Adipocyte (in vitro differentiated cells): ENCODE measurements at regions not wholly inside any gene's neighbourhood (a gene's known extent, or its start where the extent isn't known, plus 50 kb on each side); places are given as distances from the start of the nearest gene placed in this dataset.

Experiments used
- DNase-seq: peaks from one replicate; pipeline ENCODE4 v3.0.0-alpha.2; 2015; ENCODE audit warnings: low read depth
- H3K27me3 ChIP-seq: replicated peaks from 2 replicates; pipeline ENCODE4 v1.7.0; 2013; ENCODE audit warnings: mild to moderate bottlenecking, low read length, moderate library complexity; ENCODE audit not compliant: control insufficient read depth, insufficient read depth
- H3K36me3 ChIP-seq: 2 replicates; pipeline ENCODE4 v1.7.0; 2013; ENCODE audit warnings: low read length, mild to moderate bottlenecking, moderate library complexity; ENCODE audit not compliant: control insufficient read depth, insufficient read depth, severe bottlenecking
- H3K4me1 ChIP-seq: 2 replicates; pipeline ENCODE4 v1.7.0; 2013; ENCODE audit warnings: mild to moderate bottlenecking, low read length, moderate library complexity; ENCODE audit not compliant: control insufficient read depth, insufficient read depth
- H3K4me3 ChIP-seq: 2 replicates; pipeline ENCODE4 v1.7.0; 2013; ENCODE audit warnings: mild to moderate bottlenecking, low read length, moderate library complexity
- H3K9ac ChIP-seq: 2 replicates; pipeline ENCODE4 v1.7.0; 2013; ENCODE audit warnings: mild to moderate bottlenecking, low read length, moderate library complexity
- H3K9me3 ChIP-seq: 2 replicates; pipeline ENCODE4 v1.7.0; 2013; ENCODE audit warnings: mild to moderate bottlenecking, low read length, moderate library complexity; ENCODE audit not compliant: control insufficient read depth

DNA sequence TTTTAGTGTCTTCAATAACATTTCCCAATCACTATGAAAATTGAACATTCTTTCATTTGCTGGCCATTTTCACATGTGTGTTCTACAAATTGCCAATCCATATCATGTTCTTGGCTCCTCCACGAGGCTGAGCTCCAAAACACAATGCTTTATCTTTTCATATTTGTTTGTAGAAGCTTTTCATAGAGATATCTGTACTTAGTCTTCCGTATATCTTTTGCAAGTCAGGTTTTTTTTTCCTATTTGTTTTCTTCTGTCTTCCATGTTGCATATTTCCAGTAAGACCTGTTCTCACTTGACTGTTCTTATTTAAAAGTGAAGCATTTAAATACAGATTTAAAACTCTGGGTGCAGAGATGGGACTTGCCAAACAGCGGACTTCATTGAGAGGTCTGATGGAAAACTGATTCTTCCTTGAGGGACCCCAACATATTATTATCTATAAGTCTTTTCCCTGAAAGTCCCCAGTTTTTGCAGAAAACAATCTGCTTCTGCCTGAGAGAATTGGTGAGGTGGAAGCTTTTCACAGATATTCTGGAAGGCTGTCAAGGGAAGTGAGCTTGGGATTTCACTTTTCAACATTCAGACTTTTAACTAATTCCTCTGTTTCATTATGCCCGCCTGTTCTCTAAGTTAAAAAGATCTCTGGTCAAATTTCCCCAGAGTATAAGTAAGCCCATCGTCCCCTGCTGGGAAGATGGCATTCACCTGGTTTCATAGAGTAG is 77.8 kb upstream of the KCNMB2 start:
- DNase-seq = no peak
- Histone ChIP-seq H3K27me3 (no peaks in the 10 kb centered on the region), H3K36me3 (no peaks in the 10 kb centered on the region), H3K4me1 (peaks cover 9% of the 10 kb centered on the region), H3K9me3 (no peaks in the 10 kb centered on the region), H3K4me3 (no peak overlapping the region), H3K9ac (no peak overlapping the region)

DNA sequence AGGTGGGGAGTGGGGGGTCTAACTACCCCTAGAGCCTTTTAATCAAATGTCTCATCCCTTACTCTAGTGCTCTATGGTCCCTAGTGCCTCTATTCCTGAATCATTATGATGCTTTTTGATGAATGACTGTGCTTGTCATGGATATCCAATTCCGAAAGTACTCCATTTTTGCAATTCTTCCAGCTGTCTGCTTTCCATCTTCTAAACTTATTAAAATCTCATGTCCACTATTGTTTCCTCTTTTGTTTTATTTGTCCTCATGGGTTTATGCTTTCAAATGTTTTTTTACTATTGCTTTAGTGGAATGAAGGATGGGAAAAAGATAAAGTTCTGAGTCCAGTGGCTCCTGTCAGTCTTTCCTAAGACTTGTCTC is 77.2 kb upstream of the KCNMB2 start:
- H3K4me3 ChIP-seq = no peak overlapping the region
- H3K9me3 ChIP-seq = no peaks in the 10 kb centered on the region
- no peaks in the 10 kb centered on the region for H3K36me3 ChIP-seq
- H3K4me1 ChIP-seq = peaks cover 9% of the 10 kb centered on the region
- no peak overlapping the region for H3K9ac ChIP-seq
- H3K27me3 ChIP-seq = no peaks in the 10 kb centered on the region
- no peak for DNase-seq

GRCh38 chr3:178465260-178466180 is 70.7 kb upstream of the KCNMB2 start:
- Histone ChIP-seq H3K4me1 (no peaks in the 10 kb centered on the region), H3K4me3 (no peak overlapping the region)
- no peak for DNase-seq

DNA sequence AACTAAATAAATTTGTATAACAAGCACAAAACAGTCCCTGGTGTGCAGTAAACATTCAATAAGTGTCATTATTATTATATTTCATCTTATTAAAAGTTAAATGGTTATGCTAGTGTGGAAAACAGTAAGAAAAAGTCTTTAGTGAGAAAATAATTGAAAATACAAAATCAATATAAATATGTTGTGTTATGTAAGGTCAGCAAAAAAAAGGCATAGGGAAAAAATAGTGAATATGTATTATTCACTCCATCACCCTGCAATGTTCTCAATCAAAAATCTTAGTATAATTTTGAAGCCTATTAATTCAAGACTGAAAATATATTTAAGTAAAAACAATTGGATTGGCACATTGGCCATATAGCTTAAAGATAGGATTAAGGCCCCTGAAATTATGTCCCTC is 63.3 kb upstream of the KCNMB2 start:
- Histone ChIP-seq H3K4me3 (no peak overlapping the region), H3K9ac (no peak overlapping the region), H3K36me3 (no peaks in the 10 kb centered on the region), H3K9me3 (no peaks in the 10 kb centered on the region), H3K4me1 (no peaks in the 10 kb centered on the region), H3K27me3 (no peaks in the 10 kb centered on the region)
- DNase-seq = no peak

More at GRCh38 chr3:178465260-178466180, 70.7 kb upstream of the KCNMB2 start:
- no peak overlapping the region for H3K9ac ChIP-seq
- no peaks in the 10 kb centered on the region for H3K9me3 ChIP-seq
- H3K27me3 ChIP-seq = no peaks in the 10 kb centered on the region
- no peaks in the 10 kb centered on the region for H3K36me3 ChIP-seq

- Histone ChIP-seq H3K9me3 (no peaks in the 10 kb centered on the region), H3K36me3 (no peaks in the 10 kb centered on the region), H3K4me1 (no peaks in the 10 kb centered on the region), H3K9ac (no peak overlapping the region), H3K4me3 (no peak overlapping the region), H3K27me3 (no peaks in the 10 kb centered on the region)
- no peak for DNase-seq
Observed at GRCh38 chr3:178474526-178474925, 61.7 kb upstream of the KCNMB2 start.

GRCh38 chr3:178475062-178475461 is 61.2 kb upstream of the KCNMB2 start:
- no peak overlapping the region for H3K9ac ChIP-seq

DNA sequence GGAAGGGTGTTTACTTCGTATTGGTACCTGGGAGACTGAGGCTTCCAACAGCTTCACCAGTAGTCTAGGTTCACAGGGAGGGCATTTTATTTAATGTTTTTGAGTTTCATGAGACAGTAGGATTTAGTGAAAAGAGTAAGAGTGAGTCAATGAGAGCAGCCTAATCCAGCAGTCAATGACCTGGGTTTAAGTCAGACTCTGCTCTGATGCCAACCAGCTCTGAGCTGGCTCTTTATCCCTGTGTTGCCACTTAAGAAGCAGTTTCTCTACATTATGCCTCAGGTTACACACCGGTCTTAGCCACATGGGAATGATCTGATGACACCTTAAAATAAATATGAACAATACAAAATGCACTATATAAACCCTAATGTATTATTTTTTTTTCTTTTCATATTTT is 59.4 kb upstream of the KCNMB2 start:
- no peaks in the 10 kb centered on the region for H3K4me1 ChIP-seq
- DNase-seq = no peak
- no peaks in the 10 kb centered on the region for H3K9me3 ChIP-seq
- H3K9ac ChIP-seq = no peak overlapping the region
- no peak overlapping the region for H3K4me3 ChIP-seq
- H3K27me3 ChIP-seq = no peaks in the 10 kb centered on the region
- no peaks in the 10 kb centered on the region for H3K36me3 ChIP-seq

More at GRCh38 chr3:178475062-178475461, 61.2 kb upstream of the KCNMB2 start:
- H3K4me1 ChIP-seq = no peaks in the 10 kb centered on the region
- H3K27me3 ChIP-seq = no peaks in the 10 kb centered on the region
- no peak for DNase-seq
- H3K36me3 ChIP-seq = no peaks in the 10 kb centered on the region
- no peak overlapping the region for H3K4me3 ChIP-seq
- no peaks in the 10 kb centered on the region for H3K9me3 ChIP-seq

DNA sequence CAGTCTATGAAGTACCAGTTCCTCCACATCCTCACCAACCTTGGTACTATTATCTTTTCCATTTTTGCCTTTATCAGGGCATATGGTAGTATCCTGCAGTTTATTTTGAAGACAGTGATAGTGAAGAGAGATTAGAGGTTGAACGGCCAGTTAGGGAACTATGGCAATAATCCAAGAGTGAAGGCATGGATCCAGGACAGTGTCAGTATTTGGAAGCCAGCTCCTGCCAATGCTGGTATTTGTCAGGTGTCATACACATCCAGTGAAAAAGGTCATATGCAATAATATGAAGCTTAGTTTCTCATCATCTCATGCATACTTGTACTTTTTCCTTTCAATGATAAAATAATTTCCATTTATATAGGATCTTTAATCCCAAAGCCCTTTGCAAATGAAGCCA is 56.8 kb upstream of the KCNMB2 start:
- H3K9ac ChIP-seq = no peak overlapping the region
- no peaks in the 10 kb centered on the region for H3K27me3 ChIP-seq
- H3K36me3 ChIP-seq = no peaks in the 10 kb centered on the region
- H3K4me3 ChIP-seq = no peak overlapping the region
- H3K9me3 ChIP-seq = no peaks in the 10 kb centered on the region
- DNase-seq = no peak
- H3K4me1 ChIP-seq = peaks cover 4% of the 10 kb centered on the region

- Histone ChIP-seq H3K9me3 (no peaks in the 10 kb centered on the region), H3K9ac (no peak overlapping the region), H3K27me3 (no peaks in the 10 kb centered on the region), H3K4me1 (peaks cover 4% of the 10 kb centered on the region), H3K4me3 (no peak overlapping the region), H3K36me3 (no peaks in the 10 kb centered on the region)
- DNase-seq = no peak
Observed at GRCh38 chr3:178479860-178480259, 56.4 kb upstream of the KCNMB2 start.

DNA sequence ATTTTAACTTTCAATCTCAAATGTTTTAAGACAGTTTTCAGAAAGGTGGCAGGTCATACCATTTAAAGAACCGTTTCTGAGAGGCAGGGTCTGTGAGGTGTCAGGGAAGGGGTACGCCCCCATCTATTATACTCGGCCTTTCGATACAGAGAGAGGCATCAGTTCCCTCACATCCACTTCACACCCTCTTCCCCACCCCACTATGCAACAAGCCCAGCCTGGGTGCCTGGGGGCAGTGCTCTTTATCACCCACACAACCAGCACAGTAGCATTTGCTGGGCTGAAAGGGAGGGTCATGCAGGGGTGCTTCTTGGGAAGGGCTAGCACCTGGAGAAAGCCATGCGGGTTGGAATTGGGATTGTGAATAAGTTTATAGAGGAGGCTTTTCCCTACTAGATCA is 56.0 kb upstream of the KCNMB2 start:
- DNase-seq = no peak
- Histone ChIP-seq H3K36me3 (no peaks in the 10 kb centered on the region), H3K9ac (no peak overlapping the region), H3K4me1 (peaks cover 4% of the 10 kb centered on the region), H3K27me3 (no peaks in the 10 kb centered on the region), H3K4me3 (no peak overlapping the region), H3K9me3 (no peaks in the 10 kb centered on the region)

DNA sequence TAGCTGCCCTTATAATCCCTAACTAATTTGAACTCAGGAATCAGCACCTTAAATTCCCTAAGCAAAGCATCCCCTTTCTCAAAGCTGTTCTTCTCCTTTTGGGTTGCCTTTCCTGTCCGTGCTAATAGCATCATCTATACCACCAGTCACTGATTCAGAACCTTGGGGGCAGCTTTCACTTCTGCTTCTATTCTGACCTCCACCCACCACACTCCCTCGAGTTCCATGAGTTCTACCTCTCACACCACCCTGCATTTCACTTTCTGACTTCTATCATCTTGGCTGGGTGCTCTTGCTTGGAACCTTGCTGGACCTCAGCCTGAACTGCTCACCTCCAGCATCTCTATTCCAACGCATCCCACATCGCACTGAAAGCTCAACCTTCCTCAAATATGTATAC is 55.4 kb upstream of the KCNMB2 start:
- Histone ChIP-seq H3K9me3 (no peaks in the 10 kb centered on the region), H3K4me3 (no peak overlapping the region), H3K4me1 (peaks cover 4% of the 10 kb centered on the region), H3K9ac (no peak overlapping the region), H3K27me3 (no peaks in the 10 kb centered on the region), H3K36me3 (no peaks in the 10 kb centered on the region)
- no peak for DNase-seq
